ENCODE measurements at regions not wholly inside any gene's neighbourhood (a gene's known extent, or its start where the extent isn't known, plus 50 kb on each side); places are given as distances from the start of the nearest gene placed in this dataset.
"Not testable (repeated sequence)": the region's sequence is repeated elsewhere in the genome, so short reads cannot be mapped to it uniquely, and the experiment has no call there.

GRCh38 chr2:111471791-111472530, 351.2 kb downstream of the BCL2L11 start:
- not testable (repeated sequence) for DNase-seq (ENCODE audit: low read depth)

- DNase-seq (ENCODE audit: low read depth) = not testable (repeated sequence)
These were observed 352.2 kb downstream of the BCL2L11 start for GRCh38 chr2:111472844-111473403.

GRCh38 chr2:111473522-111473921, 352.8 kb downstream of the BCL2L11 start:
- not testable (repeated sequence) for DNase-seq (ENCODE audit: low read depth)

GRCh38 chr2:111474198-111474705, 353.5 kb downstream of the BCL2L11 start:
- DNase-seq (ENCODE audit: low read depth) = not testable (repeated sequence)

GRCh38 chr2:111478335-111478734, 357.6 kb downstream of the BCL2L11 start:
- DNase-seq (ENCODE audit: low read depth) = not testable (repeated sequence)

- DNase-seq (ENCODE audit: low read depth) = not testable (repeated sequence)
These were observed 358.2 kb downstream of the BCL2L11 start for GRCh38 chr2:111478871-111479318.

- DNase-seq (ENCODE audit: low read depth) = not testable (repeated sequence)
These were observed 359.4 kb downstream of the BCL2L11 start for GRCh38 chr2:111480016-111480625.

GRCh38 chr2:111480633-111481032, 359.9 kb downstream of the BCL2L11 start:
- not testable (repeated sequence) for DNase-seq (ENCODE audit: low read depth)

GRCh38 chr2:111481219-111481618, 360.5 kb downstream of the BCL2L11 start:
- not testable (repeated sequence) for DNase-seq (ENCODE audit: low read depth)

- DNase-seq (ENCODE audit: low read depth) = not testable (repeated sequence)
These were observed 362.4 kb downstream of the BCL2L11 start for GRCh38 chr2:111482987-111483679.

- DNase-seq (ENCODE audit: low read depth) = not testable (repeated sequence)
These were observed 363.4 kb downstream of the BCL2L11 start for GRCh38 chr2:111484097-111484496.

GRCh38 chr2:111485895-111486294, 365.2 kb downstream of the BCL2L11 start:
- DNase-seq (ENCODE audit: low read depth) = not testable (repeated sequence)

GRCh38 chr2:111488451-111488850, 367.7 kb downstream of the BCL2L11 start:
- DNase-seq (ENCODE audit: low read depth) = not testable (repeated sequence)

- DNase-seq (ENCODE audit: low read depth) = not testable (repeated sequence)
These were observed 368.7 kb downstream of the BCL2L11 start for GRCh38 chr2:111489460-111489859.

- not testable (repeated sequence) for DNase-seq (ENCODE audit: low read depth)
These were observed 370.5 kb downstream of the BCL2L11 start for GRCh38 chr2:111491181-111491580.

- not testable (repeated sequence) for DNase-seq (ENCODE audit: low read depth)
These were observed 370.9 kb downstream of the BCL2L11 start for GRCh38 chr2:111491614-111492013.

- DNase-seq (ENCODE audit: low read depth) = not testable (repeated sequence)
These were observed 372.4 kb downstream of the BCL2L11 start for GRCh38 chr2:111492995-111493719.

GRCh38 chr2:111493720-111494078, 373.0 kb downstream of the BCL2L11 start:
- not testable (repeated sequence) for DNase-seq (ENCODE audit: low read depth)

- not testable (repeated sequence) for DNase-seq (ENCODE audit: low read depth)
These were observed 373.7 kb downstream of the BCL2L11 start for GRCh38 chr2:111494288-111494980.

- not testable (repeated sequence) for DNase-seq (ENCODE audit: low read depth)
These were observed 374.2 kb downstream of the BCL2L11 start for GRCh38 chr2:111494981-111495315.

GRCh38 chr2:111495636-111496035, 374.9 kb downstream of the BCL2L11 start:
- DNase-seq (ENCODE audit: low read depth) = not testable (repeated sequence)
